Neural crest cell (in vitro differentiated cells): ENCODE measurements at regions not wholly inside any gene's neighbourhood (a gene's known extent, or its start where the extent isn't known, plus 50 kb on each side); places are given as distances from the start of the nearest gene placed in this dataset.

ENCODE experiments used
- DNase-seq: peaks from one replicate; pipeline ENCODE4 v3.0.0; 2021; ENCODE audit warnings: low read depth, mixed read lengths, low spot score
- H3K27ac Mint-ChIP-seq: one replicate; pipeline ENCODE4 v1.8.0; 2021; ENCODE audit warnings: mild to moderate bottlenecking, mixed read lengths; ENCODE audit not compliant: unreplicated experiment
- H3K27me3 Mint-ChIP-seq: 2 replicates; pipeline ENCODE4 v1.8.0; 2021; ENCODE audit warnings: low read depth, mild to moderate bottlenecking, mixed read lengths
- H3K36me3 Mint-ChIP-seq: 2 replicates; pipeline ENCODE4 v1.8.0; 2021; ENCODE audit warnings: low read depth, mild to moderate bottlenecking, mixed read lengths
- H3K4me1 Mint-ChIP-seq: 2 replicates; pipeline ENCODE4 v1.8.0; 2021; ENCODE audit warnings: mixed read lengths
- H3K4me3 Mint-ChIP-seq: one replicate; pipeline ENCODE4 v1.8.0; 2021; ENCODE audit warnings: mild to moderate bottlenecking, mixed read lengths
- H3K9me3 Mint-ChIP-seq: 2 replicates; pipeline ENCODE4 v1.8.0; 2021; ENCODE audit warnings: mixed read lengths
- CTCF ChIP-seq: fragments of 200-600 bp; sonication (generic); conservative IDR thresholded peaks from 2 replicates; pipeline ENCODE4 v1.5.0; 2021; ENCODE audit warnings: antibody characterized with exemption, mild to moderate bottlenecking

GRCh38 chr6:21350926-21351325 lies 242.6 kb upstream of the SOX4 start:
- H3K27ac Mint-ChIP-seq: no peak overlapping the region

GRCh38 chr6:21352131-21352530 lies 241.4 kb upstream of the SOX4 start:
- Mint-ChIP-seq H3K27ac (no peak overlapping the region), H3K36me3 (no peaks in the 10 kb centered on the region), H3K9me3 (peaks cover 5% of the 10 kb centered on the region), H3K4me1 (peaks cover 15% of the 10 kb centered on the region), H3K4me3 (no peak overlapping the region), H3K27me3 (no peaks in the 10 kb centered on the region)
- no peak for TF ChIP-seq CTCF
- DNase-seq: no peak

More at GRCh38 chr6:21350926-21351325, 242.6 kb upstream of the SOX4 start:
- Mint-ChIP-seq H3K9me3 (no peaks in the 10 kb centered on the region), H3K36me3 (no peaks in the 10 kb centered on the region), H3K4me3 (no peak overlapping the region), H3K27me3 (no peaks in the 10 kb centered on the region), H3K4me1 (peaks cover 15% of the 10 kb centered on the region)
- TF ChIP-seq CTCF: no peak
- DNase-seq: no peak

DNA sequence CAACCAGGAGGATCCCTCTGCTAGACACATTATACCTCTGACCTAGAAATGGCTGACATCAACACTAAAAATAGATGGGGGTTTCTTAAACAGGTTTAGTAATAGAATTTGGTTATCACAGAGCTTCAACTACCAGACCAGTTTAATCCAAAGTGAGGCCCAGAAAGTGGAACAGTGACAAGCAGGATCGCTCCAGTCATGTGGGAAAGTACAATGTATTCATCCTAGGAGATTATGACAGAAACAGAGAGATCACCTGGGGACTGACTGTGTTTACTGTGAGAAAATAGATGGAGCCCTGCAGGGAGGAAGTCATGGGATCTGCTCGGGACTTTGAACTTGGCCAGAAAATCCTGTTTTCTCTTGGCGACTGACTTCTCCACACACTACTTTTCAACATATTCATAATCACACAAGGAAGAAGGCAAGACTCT lies 238.7 kb upstream of the SOX4 start:
- no peaks in the 10 kb centered on the region for H3K36me3 Mint-ChIP-seq
- no peak overlapping the region for H3K27ac Mint-ChIP-seq
- TF ChIP-seq CTCF: no peak
- H3K4me1 Mint-ChIP-seq: peaks cover 8% of the 10 kb centered on the region
- no peak overlapping the region for H3K4me3 Mint-ChIP-seq
- H3K9me3 Mint-ChIP-seq: peaks cover 5% of the 10 kb centered on the region
- no peak for DNase-seq
- H3K27me3 Mint-ChIP-seq: no peaks in the 10 kb centered on the region

DNA sequence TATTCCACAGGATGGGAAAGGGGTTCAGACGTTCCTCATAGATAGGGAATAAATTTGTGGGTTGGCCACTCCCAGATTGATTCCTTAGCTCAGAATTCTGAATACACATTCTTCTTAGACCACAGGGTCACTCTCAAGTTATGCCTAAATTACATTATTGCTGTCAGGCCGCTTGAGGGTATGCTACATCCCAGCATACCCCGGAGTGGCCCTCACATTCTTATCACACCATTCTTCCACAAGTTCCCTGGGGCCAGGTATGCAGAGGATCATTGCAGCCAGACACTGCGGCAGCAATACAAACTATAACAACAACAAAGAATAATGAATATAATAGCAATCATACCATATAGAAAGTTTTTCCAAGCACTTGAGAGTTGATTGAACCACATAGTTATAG lies 237.9 kb upstream of the SOX4 start:
- Mint-ChIP-seq H3K27me3 (no peaks in the 10 kb centered on the region), H3K4me3 (no peak overlapping the region), H3K9me3 (peaks cover 5% of the 10 kb centered on the region), H3K4me1 (peaks cover 8% of the 10 kb centered on the region), H3K27ac (no peak overlapping the region), H3K36me3 (no peaks in the 10 kb centered on the region)
- no peak for TF ChIP-seq CTCF
- no peak for DNase-seq

GRCh38 chr6:21357262-21357661 lies 236.3 kb upstream of the SOX4 start:
- peaks cover 3% of the 10 kb centered on the region for H3K4me1 Mint-ChIP-seq

More at GRCh38 chr6:21357262-21357661, 236.3 kb upstream of the SOX4 start:
- no peak for DNase-seq
- Mint-ChIP-seq H3K4me3 (no peak overlapping the region), H3K27me3 (no peaks in the 10 kb centered on the region), H3K27ac (no peak overlapping the region), H3K9me3 (peaks cover 5% of the 10 kb centered on the region), H3K36me3 (no peaks in the 10 kb centered on the region)
- TF ChIP-seq CTCF: no peak
